Testis (tissue), 2 donors: ENCODE measurements at regions not wholly inside any gene's neighbourhood (a gene's known extent, or its start where the extent isn't known, plus 50 kb on each side); places are given as distances from the start of the nearest gene placed in this dataset.
A peak's percentile ranks its signal among the peaks of the same experiment; 100 is the strongest.

Experiments used
- DNase-seq: peaks from one replicate; pipeline ENCODE4 v3.0.0-alpha.2; 2019
- H3K27ac ChIP-seq, 2 donors: fragments of 200-600 bp; sonication (generic); one replicate each; pipeline ENCODE4 v1.5.1; 2019
- H3K27me3 ChIP-seq: fragments of 200-600 bp; sonication (generic); one replicate; pipeline ENCODE4 v1.5.1; 2019
- H3K36me3 ChIP-seq: fragments of 200-600 bp; sonication (generic); one replicate; pipeline ENCODE4 v1.5.1; 2017; ENCODE audit warnings: low read depth; ENCODE audit errors: missing control alignments
- H3K4me1 ChIP-seq: fragments of 200-600 bp; sonication (generic); one replicate; pipeline ENCODE4 v1.5.1; 2019
- H3K4me3 ChIP-seq, 2 donors: fragments of 200-600 bp; sonication (generic); one replicate each; pipeline ENCODE4 v1.5.1; 2017 to 2019
- H3K9me3 ChIP-seq: fragments of 200-600 bp; sonication (generic); one replicate; pipeline ENCODE4 v1.5.1; 2017
- CTCF ChIP-seq, 3 experiments: fragments of 450-650 bp in 2 of 3; fragments of 200-600 bp in 1 of 3; sonication (generic) in 1 of 3; IDR thresholded peaks; one replicate each; pipeline ENCODE4 v1.5.1; 2016 to 2019; ENCODE audit warnings: antibody characterized with exemption in 3 of 3, mild to moderate bottlenecking in 2 of 3, moderate library complexity in 1 of 3
- POLR2A ChIP-seq: fragments of 450-650 bp; IDR thresholded peaks from one replicate; pipeline ENCODE4 v1.6.1; 2017; ENCODE audit warnings: antibody characterized with exemption, mild to moderate bottlenecking, moderate library complexity
- WGBS, 2 donors: methylation state at CpG; one replicate each; pipeline ENCODE4 v1.1.5; 2018; 5-methylcytosine and 5-hydroxymethylcytosine counted together
- intact Hi-C: fragments of 100-400 bp; cut with DNase I; formaldehyde crosslinking; loops from one replicate; pipeline ENCODE4 v1.15.1; 2023; ENCODE audit warnings: low total_unique reads

- 46 to 65% methylated on average over 2 to 5 of the region's 5 CpGs for WGBS, 2 donors
Observed at GRCh38 chr1:229070168-229070567, 200.7 kb upstream of the RAB4A start.

GRCh38 chr1:229073251-229073650, 197.7 kb upstream of the RAB4A start:
- intact Hi-C loops, result no loop called here
- Histone ChIP-seq H3K36me3 (no peaks in the 10 kb centered on the region), H3K9me3 (no peaks in the 10 kb centered on the region), H3K4me1 (no peaks in the 10 kb centered on the region), H3K27me3 (no peaks in the 10 kb centered on the region), H3K27ac (no peak overlapping the region), H3K4me3 (no peak overlapping the region)
- TF ChIP-seq POLR2A (no peak), CTCF (IDR thresholded peaks at IDR 0.05) (no peak)
- 94 to 96% methylated on average over 5 to 6 of the region's 6 CpGs for WGBS, 2 donors
- no peak for DNase-seq

More at GRCh38 chr1:229070168-229070567, 200.7 kb upstream of the RAB4A start:
- Histone ChIP-seq H3K27me3 (no peaks in the 10 kb centered on the region), H3K4me3 (no peak overlapping the region), H3K9me3 (no peaks in the 10 kb centered on the region), H3K27ac (no peak overlapping the region), H3K36me3 (no peaks in the 10 kb centered on the region), H3K4me1 (no peaks in the 10 kb centered on the region)
- TF ChIP-seq POLR2A (no peak), CTCF (IDR thresholded peaks at IDR 0.05) (no peak)
- DNase-seq, result peak; percentile 80
- intact Hi-C loops, result no loop called here

GRCh38 chr1:229075217-229075616, 195.7 kb upstream of the RAB4A start:
- H3K4me1 ChIP-seq, result no peaks in the 10 kb centered on the region
- no peaks in the 10 kb centered on the region for H3K27me3 ChIP-seq
- H3K36me3 ChIP-seq, result no peaks in the 10 kb centered on the region
- TF ChIP-seq POLR2A (no peak), CTCF (IDR thresholded peaks at IDR 0.05) (no peak)
- no peaks in the 10 kb centered on the region for H3K9me3 ChIP-seq
- H3K27ac ChIP-seq, result no peak overlapping the region
- no peak for DNase-seq
- H3K4me3 ChIP-seq, result no peak overlapping the region
- 59 to 60% methylated on average over 2 of the region's 2 CpGs for WGBS, 2 donors
- intact Hi-C loops, result no loop called here

DNA sequence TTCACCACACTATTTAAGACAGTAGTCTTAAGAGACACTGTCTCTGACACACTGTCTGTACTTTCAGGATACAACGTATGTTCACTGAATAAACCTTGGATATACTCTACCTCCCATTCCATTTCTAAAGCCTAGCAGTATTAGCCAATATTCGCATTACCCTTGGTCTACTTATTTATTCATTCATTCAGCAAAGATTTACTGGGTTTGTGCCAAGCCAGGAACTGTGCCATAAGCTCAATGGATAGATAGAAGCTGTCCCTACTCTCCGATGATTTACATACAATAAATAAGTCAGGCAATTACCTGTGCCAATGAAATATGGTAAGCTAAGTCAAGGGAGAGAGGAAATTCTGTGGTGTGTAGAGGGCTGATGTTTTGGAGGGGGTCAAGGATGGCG, 195.2 kb upstream of the RAB4A start:
- TF ChIP-seq POLR2A, result no peak
- TF ChIP-seq CTCF (IDR thresholded peaks at IDR 0.05), result no peak
- intact Hi-C loops, result no loop called here
- no peaks in the 10 kb centered on the region for H3K36me3 ChIP-seq
- no peak overlapping the region for H3K4me3 ChIP-seq
- no peaks in the 10 kb centered on the region for H3K27me3 ChIP-seq
- no peaks in the 10 kb centered on the region for H3K4me1 ChIP-seq
- no peaks in the 10 kb centered on the region for H3K9me3 ChIP-seq
- WGBS, 2 donors, result 93 to 94% methylated on average over 4 of the region's 4 CpGs
- DNase-seq, result no peak
- H3K27ac ChIP-seq, result no peak overlapping the region

- H3K4me1 ChIP-seq, result no peaks in the 10 kb centered on the region
- TF ChIP-seq POLR2A (no peak), CTCF (IDR thresholded peaks at IDR 0.05) (no peak)
- DNase-seq, result no peak
- intact Hi-C loops, result no loop called here
- H3K4me3 ChIP-seq, result no peak overlapping the region
- H3K27me3 ChIP-seq, result no peaks in the 10 kb centered on the region
- H3K36me3 ChIP-seq, result no peaks in the 10 kb centered on the region
- WGBS, 2 donors, result 72 to 88% methylated on average over 4 of the region's 4 CpGs
- H3K27ac ChIP-seq, result no peak overlapping the region
- H3K9me3 ChIP-seq, result no peaks in the 10 kb centered on the region
Observed at GRCh38 chr1:229076195-229076594, 194.7 kb upstream of the RAB4A start.
